HG03521 (cell line): ENCODE measurements at regions not wholly inside any gene's neighbourhood (a gene's known extent, or its start where the extent isn't known, plus 50 kb on each side); places are given as distances from the start of the nearest gene placed in this dataset.
"Not testable (repeated sequence)": the region's sequence is repeated elsewhere in the genome, so short reads cannot be mapped to it uniquely, and the experiment has no call there.

Source experiments
- ATAC-seq: cut with Tn5 transposase; IDR thresholded peaks from one replicate; pipeline ENCODE4 v1.9.1; 2021; ENCODE audit warnings: mild to moderate bottlenecking, moderate library complexity; ENCODE audit not compliant: unreplicated experiment

DNA sequence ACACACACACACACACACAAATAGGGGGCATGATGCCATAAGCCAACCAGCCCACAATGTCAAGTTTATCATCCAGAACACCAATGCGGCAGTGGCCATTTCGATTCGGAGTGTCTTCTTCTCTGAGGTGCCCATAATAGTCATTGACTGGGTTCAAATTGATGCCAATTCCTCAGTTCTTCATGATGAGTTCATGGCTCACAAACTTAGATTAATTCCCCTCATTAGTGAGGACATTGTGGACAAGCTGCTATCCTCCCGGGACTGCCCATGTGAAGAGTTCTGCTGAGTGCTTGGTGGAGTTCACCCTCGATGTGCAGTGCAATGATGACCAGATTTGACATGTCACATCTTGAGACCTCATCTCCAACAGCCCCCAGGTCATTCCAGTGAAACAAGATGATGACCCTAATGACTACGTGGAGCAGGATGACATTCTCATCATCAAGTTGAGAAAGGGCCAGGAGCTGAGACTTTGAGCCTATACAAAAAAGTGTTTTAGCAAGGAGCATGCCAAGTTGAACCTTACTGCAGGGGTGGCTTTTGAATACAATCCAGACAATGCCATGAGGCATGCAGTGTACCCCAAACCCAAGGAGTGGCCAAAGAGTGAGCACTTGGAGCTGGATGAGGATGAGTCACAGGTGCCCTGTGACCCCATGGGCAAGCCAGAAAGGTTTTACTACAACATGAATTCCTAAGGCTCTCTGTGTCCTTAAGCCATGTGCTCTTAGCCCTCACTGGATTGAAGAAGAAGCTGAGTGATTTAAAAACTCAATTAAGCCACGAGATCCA lies 211.6 kb upstream of the SAMSN1 start:
- no peak for ATAC-seq

DNA sequence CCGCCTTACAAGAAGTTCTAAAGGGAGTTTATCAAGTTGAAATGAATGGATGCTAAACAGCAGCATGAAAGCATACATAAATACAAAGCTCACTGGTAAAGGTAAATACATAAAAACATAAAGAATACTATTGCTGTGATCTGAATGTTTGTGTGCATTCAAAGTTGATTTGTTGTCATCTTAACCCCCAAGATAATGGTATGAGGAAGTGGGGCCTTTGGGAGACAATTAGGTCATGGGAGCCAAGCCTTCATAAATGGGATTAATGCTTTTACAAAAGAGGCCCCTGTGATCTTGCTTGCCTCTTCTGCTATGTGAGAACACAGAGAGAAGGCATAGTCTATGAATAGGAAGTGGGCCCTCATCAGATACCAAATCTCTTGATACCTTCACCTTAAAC lies 209.0 kb upstream of the SAMSN1 start:
- no peak for ATAC-seq

DNA sequence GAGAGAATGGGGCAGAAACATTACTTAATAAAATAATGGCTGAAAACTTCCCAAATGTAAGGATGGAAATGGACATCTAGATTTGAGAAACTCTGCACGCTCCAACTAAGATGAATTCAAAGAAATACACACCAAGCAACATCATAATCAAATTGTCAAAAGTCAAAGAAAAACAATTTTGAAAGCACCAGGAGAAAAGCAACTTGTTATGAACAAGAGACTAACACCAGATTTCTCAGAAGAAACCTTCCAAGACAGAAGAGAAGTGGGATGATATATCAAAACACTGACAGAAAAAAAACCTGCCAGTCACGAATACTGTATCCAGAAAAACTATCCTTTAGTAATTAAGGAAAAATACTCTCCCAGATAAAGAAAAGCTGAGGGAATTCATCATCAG lies 208.6 kb upstream of the SAMSN1 start:
- ATAC-seq, result no peak

DNA sequence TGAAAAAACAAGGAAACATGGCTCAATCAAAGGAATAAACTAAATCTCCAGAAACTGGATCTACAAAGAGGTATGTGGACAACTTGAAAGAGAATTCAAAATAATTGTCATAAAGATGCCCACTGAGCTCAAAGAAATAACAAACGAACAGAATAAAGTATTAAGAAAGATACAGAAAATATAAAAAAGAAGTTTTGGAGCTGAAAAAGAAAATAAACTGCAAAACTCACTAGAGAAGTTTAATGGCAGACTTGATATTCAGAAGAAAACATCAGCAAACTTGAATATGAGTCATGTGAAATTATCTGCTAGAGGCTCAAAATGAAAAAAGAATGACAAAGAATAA lies 208.1 kb upstream of the SAMSN1 start:
- ATAC-seq, result no peak

DNA sequence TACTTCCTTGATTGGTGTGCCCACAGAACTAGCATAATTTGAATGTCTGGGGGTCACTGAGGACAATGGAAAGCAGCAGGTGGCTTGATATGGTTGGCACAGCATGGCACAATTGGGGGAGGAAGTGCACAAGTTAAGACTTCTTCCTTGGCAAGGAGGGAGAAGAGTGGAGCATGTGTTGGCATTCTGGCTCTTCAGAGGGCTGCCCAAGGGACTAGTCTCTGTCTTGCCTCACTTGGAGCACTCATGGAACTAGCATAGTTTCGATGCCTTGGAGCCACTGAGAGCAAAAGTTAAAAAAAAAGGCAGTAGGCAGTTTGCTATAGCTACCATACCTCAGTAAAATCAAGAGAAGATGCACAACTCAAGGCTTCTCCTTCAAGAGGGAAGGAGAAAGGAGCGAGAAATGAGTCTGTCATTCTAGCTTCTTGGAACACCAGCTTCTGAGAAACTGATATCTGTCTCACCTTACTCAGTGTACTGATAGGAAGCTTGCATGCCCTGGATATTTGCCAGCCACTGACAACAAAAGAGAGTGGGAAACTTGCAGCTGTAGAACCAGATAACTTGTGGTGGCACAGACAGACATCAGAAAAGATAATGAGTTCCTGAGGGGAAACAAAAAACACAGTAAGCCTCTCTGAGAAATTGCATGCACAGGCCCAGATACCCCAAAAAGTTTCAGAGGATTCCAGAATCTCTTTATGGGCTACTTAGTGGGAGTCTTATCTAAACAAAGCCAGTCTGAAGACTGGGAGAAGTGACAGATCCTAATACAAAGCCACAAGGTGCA lies 207.5 kb upstream of the SAMSN1 start:
- no peak for ATAC-seq

DNA sequence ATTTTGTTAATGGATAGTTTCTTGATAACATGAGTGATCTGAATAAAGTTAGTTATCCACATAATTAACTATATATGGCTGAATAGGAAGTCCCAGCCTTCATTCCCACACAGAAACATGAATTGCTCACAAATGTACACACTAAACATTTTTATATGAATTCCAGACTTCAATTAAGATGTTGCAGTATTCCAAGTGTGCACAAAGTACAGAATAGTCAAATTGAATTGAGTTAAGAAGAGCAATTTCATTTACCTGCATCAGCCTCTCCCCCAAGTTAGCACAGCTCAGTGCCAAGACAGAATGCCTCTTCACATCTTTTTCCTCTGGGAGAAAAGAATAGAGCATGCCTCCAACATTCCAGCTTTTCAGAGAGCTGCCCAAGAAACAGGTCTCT lies 207.0 kb upstream of the SAMSN1 start:
- no peak for ATAC-seq

DNA sequence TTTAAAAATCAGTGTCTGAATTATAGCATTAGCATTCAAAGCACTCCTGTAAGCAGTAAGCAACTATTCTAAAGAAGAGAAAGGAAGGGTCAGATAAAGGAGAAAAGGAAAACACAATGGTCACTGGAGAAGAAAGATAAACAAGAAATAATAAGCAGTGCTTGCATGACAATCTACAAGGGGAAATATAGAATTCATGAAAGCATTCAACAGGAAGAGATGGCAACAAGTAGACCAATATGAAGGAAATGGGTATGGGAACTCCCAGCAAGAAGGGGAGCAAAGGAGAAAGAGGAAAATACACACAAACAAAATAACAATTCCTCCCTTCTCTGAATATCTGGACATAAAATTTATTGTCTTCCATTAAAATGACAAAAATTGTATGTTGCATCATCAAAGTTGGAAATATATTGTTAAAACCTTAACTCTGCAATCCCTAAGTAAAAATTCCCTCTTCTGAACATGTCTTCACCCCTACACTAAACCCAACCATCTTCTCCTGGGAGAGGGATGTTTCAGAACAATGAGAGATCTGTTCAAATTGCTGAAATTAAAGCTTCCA lies 206.3 kb upstream of the SAMSN1 start:
- no peak for ATAC-seq

DNA sequence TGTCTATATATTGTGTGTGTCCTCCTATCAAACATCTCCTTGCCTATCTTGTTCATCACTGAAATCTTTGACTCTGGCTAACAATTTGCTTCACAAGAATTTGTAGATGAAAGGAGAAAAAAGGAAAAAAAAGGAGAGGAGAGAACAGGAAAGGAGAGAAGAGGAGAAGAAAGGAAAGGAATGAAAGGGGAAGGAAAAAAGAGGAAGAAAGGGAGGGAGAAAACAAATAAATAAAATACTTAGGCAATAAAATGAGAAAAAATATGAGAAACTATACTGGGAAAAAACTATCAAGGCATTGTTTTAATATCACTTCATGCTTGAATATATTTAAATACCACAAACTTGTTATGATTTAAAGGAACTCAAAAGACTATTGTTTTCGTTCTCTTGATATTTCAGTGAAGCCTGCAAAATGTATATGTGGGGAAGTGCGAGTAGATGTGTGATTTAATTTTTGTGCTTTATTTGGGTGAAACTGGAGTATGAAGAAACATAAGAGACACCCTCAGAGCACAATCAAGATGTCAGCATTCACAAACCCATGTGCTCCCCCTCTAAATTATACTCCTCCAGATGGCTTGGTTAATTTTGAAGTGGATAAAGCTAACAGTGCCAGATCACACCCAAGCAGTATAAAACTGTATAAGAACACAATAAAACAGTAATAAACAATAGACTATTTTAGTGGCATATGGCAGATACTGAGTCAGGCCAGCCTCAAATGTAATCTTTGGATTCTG lies 205.7 kb upstream of the SAMSN1 start:
- no peak for ATAC-seq

DNA sequence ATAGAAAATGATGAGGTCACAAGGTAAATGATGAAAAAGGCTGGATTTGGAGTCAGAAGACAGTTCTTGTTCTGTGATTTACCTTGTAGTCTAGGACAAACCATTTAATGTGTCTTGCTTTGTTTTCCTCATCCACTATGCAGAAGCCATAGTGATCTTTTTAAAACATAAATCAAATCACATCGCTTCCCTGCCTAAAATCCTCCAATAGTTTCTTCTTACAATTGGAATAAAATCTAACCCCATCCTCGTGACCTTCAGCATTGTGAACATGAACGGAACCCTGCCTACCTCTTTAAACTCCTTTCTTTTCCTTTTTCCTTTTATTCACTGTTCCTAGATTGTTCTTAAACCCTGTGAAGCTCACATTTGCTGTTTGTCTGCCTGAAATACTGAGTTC lies 204.9 kb upstream of the SAMSN1 start:
- ATAC-seq, result no peak

DNA sequence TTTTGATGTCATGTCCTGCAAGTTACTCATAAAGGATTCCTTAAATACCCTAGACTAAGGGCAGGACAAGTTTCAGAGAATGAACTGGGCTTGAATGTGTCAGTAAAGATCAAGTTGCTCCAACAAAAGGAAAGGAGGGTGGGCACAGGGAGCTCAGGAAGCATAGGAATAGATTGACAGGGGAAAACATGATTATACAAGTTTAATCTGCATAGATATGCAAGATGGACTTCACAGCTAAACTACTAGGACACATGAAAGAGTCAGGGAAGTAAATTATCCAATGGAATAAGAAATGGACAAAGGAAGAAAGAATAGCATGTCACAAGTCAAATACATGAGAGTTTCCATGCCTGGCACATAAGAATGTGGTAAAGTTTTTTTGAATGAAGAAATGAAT lies 203.9 kb upstream of the SAMSN1 start:
- no peak for ATAC-seq

DNA sequence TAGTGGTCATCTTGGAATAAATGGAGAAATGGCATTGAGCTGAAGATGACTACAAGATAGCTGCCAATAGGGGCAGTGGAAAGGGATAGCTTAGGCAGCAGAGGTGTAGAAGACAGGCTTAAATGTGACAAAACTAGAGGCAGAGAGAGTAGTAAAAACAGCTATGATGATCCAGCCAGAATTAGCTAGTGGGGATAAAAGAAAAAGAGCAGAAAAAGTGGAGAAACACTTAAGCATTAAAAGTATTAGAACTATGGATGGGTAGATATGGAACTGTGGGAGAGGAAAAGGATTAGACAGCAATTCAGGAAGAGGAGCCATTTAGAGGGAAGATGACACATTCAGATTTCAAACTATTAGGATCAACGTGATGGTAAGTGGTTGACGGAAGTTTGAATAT lies 202.5 kb upstream of the SAMSN1 start:
- no peak for ATAC-seq

DNA sequence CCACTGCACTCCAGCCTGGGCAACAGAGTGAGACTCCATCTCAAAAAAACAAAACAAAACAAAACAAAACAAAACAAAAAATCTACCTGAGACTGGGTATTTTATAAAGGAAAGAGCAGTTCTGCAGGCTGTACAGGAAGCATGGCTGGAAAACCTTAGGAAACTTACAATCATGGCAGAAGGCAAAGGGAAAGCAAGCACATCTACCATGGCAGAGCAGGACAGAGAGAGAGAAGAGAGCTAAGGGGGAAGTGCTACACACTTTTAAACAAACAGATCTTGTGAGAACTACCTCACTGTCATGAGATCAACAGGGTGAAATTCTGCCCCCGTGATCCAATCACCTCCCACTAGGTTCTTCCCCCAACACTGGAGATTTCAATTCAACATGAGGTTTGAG lies 198.3 kb upstream of the SAMSN1 start:
- no peak for ATAC-seq

DNA sequence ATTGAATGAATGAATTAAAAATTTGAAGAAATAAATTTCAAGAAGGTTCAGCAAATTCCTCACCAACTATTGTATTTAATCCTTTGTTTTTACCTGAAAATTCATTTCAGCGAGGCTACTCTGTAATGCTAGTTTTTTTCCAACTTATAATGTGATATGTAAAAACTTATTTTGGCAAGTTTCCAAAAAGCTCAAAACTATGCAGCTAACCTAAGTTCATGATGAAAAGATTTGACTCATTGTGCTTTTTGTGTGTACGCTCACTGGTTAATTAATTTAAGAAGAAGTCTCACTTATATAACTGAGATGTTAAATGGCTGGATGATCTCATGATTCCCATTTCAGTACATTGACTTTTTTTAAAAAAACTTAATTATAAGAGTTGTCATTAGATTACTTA lies 196.0 kb upstream of the SAMSN1 start:
- no peak for ATAC-seq

DNA sequence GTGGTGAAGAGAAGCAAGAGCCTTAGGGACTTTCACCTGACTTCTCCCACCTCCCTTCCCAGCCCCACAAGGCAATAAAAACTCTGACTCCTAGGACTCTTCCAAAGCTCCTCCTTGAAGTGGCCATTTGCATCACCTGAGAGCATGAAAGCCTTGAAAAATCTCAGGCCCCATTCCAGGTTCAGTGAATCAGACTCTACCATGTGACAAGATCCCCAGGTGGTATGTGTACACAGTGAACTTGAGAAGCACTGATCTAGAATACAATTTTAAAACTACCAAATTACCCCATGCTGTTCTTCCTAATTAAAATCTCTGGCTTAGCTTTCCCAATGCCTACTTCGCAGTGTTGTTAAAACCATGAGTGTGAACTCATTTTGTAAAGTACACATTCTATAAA lies 195.1 kb upstream of the SAMSN1 start:
- no peak for ATAC-seq

DNA sequence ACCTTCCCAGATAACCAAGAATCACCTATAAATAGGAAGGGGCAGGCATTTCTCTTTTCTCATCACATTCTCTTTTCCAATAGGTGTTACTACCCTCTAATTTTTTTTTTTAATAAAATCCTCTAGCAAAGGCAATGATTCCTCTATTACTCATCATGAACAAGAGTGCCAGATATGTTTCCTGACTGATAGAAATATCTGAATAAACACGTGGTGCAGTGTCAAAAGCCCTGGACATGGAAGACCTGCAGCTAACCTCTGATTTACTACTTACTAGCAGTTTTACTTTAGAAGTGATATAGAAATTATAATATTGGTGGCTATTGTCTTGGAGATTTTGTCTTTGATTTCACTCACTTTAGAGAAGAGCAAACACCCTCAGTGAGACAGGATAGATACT lies 194.6 kb upstream of the SAMSN1 start:
- ATAC-seq, result no peak

DNA sequence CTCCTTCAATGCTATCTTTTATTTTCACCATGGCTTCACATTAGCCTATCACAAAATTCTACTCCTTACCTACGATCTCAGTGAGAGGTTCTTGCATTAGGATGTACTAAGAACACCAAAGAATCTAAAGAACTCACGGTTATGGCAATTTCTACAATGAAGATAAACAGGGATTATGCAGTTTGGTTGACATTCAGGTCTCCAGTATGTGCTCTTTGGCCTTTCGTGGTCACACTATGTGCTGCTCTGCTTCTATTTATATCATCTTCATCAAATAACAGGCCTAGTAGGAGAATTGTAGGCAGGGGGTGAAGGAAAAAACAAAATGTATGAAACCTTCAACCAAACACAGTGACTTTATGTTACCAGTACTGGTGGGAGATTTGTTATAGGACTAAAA lies 194.0 kb upstream of the SAMSN1 start:
- ATAC-seq, result no peak

DNA sequence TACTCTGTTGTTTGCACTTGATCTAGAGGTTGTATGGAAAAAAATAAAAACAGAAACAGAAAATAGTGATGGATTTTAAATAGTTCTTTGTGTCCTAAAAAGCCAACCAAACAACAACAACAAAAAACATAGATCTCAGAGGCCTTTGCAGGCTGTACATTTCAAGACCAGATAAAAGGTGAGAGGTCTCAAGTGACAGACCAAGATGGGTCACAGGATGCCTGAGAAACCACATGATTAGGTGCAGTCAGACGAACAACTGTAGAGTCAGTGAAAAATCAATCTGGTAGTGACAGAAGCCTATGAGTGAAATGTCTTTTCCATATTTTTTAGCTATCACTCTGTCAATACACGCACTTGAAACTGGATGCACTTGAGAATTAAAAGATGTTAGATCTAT lies 193.5 kb upstream of the SAMSN1 start:
- no peak for ATAC-seq

DNA sequence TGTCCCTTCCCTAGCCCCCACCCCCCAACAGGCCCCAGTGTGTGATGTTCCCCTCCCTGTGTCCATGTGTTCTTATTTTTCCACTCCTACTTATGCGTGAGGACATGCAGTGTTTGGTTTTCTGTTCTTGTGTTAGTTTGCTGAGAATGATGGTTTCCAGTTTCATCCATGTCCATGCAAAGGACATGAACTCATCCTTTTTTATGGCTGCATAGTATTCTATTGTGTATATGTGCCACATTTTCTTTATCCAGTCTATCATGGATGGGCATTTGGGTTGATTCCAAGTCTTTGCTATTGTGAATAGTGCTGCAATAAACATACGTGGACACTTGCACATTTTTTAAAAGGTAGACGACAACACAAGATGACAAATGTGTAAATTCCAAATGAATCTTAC lies 192.5 kb upstream of the SAMSN1 start:
- not testable (repeated sequence) for ATAC-seq

DNA sequence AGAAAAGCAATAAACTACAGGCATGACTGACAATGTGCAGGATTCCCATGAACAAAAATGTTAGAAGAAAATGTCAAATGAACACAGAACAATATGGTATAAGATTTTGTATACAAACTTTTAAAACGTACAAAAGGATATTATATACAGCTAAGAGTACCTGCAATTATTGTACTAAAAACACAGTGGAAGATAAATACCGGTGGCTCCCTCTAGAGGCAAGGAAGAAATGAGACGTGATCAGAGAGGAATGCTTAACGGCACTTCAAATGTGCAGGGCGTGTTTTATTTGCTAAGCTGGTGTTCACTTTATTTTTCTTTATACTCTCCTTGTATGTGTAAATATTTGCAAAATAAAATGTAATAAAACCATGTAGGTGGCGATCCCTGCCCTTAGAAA lies 191.8 kb upstream of the SAMSN1 start:
- ATAC-seq, result no peak

DNA sequence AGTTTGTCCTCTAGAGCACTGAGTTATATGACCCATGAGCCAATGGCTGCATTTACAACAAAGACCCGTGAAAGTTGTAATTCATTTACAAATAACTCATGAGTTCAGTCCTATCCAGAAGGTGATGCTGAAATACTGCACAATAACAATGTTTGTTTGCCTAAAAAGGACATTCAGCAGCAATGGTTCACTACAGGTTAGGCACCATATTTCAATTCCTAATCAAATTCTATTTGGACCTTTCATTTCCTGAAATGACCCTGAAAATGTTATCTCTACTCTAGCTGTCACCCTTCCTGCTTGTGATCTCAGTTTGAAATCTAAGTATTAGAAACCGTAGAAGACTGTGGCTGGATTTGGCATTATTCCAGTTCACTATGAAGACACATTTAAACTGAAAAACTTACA lies 191.2 kb upstream of the SAMSN1 start:
- ATAC-seq, result no peak

DNA sequence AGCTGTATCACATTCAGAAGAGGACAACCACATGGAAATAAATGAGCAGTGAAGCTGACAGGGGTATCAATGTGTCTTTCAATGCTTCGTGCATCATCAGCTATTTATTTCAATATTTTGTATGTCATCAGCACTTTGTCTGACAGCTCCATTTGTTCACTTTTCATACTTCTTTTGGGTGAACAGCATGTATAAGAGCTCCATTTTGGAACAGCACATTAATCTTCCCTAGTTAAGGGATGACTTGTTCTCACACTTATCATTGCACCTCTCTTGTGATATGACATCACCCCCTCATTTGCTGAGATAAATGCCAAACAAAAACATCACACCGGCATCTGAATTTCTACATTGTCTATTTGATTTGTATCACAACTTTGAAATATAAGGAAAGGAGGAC lies 190.6 kb upstream of the SAMSN1 start:
- no peak for ATAC-seq

DNA sequence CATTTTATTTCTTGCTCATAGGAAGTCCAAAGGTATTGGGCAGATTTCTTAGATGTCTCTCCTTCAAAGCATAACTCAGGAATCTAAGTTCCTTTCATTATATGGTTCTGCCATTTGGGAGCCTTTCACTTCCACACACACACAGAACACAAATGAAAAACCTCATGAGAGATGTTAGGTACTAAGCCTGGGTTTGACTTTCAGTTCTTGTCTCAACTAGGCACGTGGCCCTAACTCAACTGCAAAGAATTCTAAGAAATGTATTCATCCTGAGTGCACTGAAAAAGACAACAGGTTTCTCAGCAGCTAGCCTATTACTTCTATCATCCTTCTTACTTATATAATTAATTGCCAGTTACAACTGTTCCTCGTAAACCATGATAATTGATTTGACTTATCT lies 190.0 kb upstream of the SAMSN1 start:
- peak; percentile 59 for ATAC-seq
